Suppressor macrophage treated with lipopolysaccharide for 4 hours (primary cell): ENCODE measurements at regions not wholly inside any gene's neighbourhood (a gene's known extent, or its start where the extent isn't known, plus 50 kb on each side); places are given as distances from the start of the nearest gene placed in this dataset.
"Not testable (repeated sequence)": the region's sequence is repeated elsewhere in the genome, so short reads cannot be mapped to it uniquely, and the experiment has no call there.

Experiments used
- DNase-seq: peaks from one replicate; pipeline ENCODE4 v3.0.0-alpha.2; 2020

DNA sequence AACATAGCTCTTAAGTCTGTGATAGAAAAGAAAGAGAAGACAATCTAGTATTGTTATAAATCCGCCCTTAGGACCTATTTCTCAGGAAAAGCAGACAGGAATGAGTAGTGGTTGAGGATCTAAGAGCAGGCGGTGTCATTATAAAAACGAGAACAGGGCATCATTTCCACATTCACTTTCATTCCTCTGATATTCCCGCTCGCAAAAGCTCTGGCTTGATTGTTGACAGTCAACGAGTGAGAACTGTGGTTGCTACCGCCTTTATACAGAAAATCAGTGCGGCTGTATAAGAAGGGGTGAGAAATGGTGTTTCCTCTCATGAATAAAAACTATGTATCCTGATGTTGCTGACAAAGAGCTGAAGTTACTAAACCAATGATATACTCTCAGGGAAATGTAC is 1409.6 kb upstream of the WWC1 start:
- DNase-seq: no peak

DNA sequence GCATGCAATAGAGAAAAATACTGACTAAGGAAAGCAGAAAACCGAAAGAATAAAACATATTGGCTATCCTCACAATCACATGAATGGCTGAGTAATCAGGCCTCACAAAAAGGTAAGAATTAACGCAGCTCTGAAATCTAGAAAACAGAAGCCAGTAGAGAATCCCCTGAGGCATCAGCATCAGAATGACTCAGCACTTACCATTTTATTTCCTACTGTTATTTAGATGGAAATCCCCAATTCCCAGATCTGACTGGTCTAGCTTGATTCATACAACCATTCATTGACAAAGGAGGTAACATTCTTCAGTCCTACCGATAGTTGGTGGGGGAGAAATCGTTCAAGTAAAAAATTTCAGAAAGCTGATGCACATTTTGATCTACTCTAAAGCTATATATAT is 1408.4 kb upstream of the WWC1 start:
- DNase-seq: no peak

DNA sequence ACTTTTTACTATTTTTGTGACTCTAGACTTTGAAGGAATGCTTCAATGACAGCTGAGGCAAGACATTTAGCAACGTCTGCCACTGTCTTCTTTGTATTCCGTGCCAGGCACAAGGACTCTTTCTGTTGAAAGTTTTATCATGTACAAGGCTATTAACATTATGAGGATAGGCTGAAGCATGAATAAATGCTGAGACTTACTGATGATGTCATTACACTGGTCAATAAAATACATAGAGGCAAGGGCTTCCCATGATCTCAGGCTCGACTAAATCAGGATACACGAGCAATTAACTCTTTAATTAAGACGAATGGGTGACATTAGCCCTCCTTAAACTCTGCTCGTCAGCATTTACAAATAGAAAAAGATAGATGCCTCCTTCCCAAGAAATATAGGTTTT is 1393.3 kb upstream of the WWC1 start:
- DNase-seq: no peak

DNA sequence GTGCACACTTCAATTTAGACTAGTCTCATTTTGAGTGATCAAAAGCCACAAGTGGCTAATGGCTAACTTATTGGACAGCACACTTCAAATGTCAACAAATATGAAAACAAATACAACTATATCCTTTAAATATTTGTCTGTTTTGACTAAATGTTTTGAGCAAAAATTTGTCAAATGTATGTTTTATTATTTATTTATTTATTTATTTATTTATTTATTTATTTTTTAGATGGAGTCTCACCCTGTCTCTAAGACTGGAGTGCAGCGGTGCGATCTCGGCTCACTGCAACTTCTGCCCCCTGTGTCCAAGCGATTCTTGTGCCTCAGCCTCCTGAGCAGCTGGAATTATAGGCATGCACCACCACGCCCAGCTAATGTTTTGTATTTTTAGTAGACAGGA is 1392.1 kb upstream of the WWC1 start:
- DNase-seq: no peak

DNA sequence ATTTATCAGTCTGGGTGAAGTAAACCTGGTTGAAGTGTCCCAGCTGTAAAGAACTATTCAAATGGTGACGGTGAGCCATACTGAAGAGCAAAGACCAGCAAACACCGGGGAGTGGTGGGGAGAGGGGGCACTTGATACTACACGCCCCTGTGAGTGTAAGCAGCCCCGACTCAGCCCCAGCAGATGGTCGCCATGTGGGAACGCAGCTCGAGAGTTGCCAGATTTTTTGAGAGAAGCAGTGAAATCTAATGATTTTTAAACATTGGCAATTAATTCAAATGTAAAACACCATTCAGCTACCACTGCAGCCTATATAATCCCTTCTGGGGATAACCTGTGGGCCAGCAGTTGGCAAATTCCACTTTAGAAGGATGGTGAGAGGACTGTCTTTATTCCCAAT is 1386.9 kb upstream of the WWC1 start:
- no peak for DNase-seq

DNA sequence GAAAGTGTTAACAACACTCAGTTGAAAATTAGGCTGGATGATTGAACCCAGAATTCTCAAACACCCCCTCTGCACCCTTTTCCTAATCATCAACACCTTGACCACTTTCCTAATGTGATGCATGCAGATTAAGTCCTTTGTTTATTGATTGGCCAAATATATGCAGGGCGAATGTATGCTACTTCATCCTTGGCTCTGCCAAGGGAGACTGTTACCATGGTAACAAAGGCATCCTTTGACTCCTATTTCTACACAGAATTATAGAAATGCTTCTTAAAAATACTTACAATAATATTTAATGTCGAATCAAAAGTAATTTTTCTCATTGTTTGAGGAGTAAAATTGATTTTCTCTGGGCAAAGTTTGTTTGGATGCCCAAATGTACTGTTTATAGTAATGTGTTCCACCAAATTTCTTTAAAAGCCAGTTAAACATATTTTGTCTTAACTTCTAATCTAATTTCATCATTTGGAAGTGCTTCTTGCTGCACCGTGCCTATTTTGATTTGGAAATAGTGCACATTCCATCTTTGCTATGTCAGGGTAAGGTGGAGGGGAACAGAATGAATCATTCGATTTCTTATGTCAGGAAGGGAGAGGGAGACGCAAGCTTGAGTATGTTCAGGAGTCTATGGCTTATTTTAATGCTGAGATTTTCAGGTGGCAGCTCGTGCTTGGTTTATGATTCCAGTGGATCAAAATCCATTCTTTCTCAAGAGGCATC is 1384.3 kb upstream of the WWC1 start:
- DNase-seq: no peak

DNA sequence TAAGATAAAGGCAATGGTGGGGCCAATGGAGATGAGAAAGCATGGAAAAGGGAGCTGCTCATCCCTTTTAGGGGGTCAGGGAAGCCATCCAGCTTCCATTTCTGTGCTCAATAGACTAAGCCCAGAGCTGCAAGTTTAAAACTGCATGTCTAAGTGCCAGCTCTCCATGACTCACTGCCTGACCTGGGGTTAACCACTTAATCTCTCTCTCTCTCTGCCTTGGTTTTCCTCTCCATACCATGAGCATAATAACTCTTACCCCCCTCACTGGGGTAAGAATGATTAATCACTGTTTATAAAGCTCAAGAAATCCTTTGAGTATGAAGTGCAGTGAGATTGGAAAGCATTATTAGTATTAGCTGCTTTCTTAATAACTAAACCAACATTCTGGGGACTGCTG is 1382.4 kb upstream of the WWC1 start:
- DNase-seq: no peak

DNA sequence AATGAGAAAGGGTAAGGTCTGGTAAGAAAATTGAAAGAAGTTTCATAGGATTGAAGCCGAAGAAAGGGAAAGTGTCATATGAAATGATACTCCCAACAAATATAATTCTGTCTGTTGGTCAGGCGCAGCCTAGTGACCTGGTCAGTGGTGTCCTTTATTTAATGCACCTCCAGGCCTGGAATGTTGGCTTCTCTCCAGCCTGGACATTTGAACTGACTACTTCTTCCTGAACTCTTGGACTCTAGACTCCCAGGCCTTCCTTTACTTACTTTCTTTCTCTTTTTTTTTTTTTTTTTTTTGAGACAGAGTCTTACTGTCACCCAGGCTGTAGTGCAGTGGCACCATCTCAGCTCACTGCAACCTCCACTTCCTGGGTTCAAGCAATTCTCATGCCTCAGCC is 1381.5 kb upstream of the WWC1 start:
- DNase-seq: no peak

DNA sequence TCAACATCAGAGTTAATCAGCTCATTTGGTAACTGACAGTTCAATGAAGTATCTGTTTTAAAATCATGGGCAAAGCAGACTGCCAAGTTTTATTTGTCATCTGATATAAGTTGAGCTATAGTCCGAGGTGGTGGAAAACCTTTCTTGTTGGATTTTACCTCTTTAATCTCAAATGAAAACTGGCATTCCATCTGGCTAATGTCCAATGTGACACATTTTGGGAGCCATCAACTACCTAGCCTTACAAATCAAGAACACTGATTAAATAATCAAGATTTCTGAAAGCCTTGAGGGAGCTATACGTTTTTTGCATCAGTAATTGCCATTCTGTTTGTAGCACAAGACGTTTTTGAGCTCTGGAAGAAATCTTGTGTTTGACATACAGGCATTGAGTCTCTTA is 1380.5 kb upstream of the WWC1 start:
- DNase-seq: no peak

DNA sequence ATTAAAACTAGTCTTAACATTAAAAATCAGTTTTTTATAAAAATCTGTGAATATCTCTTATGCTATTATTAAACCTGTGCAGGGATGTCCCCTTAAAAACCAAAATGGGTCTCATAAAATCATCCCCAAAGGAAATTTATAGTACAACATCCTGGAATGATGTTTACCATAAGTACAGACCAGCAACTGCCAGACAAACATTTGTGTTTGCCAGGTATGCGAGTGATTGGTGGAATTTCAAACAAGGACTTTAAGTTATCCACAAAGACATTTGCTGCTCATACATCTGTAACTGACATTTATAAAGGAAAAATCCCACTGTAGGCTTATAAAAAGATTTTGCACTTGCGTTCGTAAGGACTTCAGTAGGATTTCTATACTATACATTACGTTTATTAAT is 1375.4 kb upstream of the WWC1 start:
- DNase-seq: no peak

DNA sequence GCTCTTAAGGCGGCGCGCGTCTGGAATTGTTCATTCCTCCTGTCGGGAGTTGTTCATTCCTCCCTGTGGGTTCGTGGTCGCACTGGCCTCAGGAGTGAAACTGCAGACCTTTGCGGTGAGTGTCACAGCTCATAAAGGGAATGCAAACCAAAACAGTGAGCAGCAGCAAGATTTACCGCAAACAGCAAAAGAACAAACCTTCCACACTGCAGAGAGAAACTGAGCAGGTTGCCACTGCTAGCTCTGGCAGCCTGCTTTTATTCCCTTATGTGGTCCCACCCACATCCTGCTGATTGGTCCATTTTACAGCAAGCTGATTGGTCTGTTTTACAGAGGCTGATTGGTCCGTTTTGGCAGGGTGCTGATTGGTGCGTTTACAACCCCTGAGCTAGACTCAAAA is 1365.3 kb upstream of the WWC1 start:
- no peak for DNase-seq

DNA sequence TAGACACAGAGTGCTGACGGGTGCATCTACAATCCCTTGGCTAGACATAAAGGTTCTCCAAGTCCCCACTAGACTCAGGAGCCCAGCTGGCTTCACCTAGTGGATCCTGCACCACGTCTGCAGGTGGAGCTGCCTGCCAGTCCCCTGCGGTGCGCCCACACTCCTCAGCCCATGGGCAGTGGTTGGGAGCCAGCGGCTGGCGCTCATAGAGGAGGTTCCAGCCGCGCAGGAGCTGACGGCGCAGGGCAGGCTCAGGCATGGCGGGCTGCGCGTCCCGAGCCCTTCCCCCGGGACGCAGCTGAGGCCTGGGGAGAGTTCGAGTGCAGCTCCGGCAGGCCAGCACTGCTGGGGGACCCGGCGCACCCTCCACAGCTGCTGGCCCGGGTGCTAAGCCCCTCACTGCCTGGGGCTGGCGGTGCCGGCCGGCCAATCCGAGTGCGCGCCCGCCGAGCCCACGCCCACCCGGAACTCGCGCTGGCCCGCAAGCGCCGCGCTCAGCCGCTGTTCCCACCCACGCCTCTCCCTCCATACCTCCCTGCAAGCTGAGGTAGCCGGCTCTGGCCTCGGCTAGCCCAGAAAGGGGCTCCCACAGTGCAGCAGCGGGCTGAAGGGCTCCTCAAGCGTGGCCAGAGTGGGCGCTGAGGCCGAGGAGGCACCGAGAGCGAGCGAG is 1364.5 kb upstream of the WWC1 start:
- DNase-seq: not testable (repeated sequence)

DNA sequence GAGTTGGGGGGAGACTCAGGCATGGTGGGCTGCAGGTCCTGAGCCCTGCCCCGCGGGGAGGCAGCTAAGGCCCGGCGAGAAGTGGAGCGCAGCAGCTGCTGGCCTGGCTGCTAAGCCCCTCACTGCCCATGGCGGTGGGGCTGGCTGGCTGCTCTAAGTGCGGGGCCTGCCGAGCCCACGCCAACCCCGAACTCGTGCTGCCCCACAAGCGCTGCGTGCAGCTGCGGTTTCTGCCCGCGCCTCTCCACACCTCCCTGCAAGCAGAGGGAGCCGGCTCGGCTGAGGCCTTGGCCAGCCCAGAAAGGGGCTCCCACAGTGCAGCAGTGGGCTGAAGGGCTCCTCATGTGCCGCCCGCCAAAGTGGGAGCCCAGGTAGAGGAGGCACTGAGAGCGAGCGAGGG is 1355.1 kb upstream of the WWC1 start:
- DNase-seq: no peak

DNA sequence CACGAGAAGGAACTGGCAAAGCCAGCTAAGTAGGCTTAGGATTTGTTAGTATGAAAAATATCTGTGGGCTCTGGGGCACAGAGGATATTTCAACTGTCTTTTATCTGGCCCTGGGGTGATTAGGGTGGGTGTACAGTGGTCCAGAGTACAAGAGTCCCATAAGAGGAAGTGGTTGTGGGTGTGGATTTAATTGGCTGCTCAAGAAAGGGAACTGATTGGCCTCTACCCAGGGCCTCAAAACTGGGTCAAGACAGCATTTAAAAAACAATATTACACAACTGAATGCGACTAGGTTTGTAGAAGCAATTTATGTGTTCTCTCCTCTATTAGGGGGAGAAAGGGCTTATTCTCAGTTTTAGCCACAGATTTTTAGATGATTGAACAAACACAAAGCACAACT is 1353.4 kb upstream of the WWC1 start:
- no peak for DNase-seq

DNA sequence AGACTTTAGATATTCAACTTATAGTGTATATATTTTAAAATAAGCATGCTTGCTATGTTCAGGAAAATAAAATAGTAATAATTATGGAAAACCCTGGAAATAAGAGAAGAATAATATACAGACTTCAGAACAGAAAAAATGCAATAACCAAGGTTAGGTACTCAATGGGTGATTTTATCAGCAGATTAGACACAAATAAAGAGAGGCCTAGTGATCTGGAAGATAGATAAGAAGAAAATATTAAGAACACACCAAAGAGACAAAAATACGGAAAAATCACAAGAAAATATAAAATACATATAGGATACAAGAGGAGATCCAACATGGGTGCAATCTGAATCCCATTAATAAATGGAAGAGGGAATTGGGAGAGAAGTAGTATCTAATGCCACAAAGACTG is 1348.5 kb upstream of the WWC1 start:
- no peak for DNase-seq

DNA sequence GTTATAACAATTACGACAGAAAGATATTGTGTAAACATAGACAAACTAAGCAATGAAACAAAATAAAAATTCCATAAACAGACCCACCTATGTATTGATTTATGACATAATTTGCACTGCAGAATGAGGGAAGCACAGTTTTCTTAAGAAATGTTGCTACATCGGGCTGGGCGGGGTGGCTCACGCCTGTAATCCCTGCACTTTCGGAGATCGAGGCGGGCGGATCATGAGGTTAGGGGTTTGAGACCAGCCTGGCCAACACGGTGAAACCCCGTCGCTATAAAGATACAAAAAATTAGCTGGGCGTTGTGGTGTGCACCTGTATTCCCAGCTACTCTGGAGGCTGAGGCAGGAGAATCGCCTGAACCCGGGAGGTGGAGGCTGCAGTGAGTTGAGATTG is 1344.4 kb upstream of the WWC1 start:
- no peak for DNase-seq

DNA sequence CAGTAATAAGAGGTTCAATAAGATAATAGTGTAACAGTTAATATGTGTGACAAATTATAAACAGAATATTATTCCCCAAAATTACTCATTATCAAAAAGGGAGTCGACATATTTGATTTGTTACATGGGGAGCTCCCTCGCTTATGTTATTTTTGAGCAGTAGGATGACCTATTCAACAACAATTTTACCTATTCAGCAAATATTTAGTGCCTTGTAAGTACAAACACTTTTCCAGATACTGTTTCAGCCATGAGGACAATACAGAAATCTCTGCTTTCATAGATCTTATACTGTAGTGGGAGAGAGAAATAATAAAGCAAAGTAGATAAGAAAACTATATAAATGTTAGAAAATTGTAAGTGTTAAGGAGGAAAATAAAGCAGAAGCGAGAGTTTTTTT is 1342.8 kb upstream of the WWC1 start:
- no peak for DNase-seq

DNA sequence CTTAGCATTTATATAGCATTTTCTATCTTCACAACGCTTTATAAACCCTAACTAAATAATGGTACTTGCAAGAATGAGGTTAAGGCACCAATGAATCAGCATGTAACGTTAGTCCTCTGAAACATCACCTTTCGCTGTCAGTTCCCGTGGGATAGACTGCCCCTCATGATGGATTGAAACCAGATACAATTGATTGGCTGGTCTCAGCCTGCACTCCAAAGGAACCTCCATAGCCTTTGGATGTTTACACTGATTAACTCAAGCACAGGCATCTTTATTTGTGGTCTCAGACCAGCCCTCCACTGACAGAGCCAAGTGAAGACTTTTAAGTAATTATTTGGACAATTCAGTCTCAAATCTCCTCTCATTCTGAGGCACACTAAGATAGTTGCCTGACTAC is 1339.4 kb upstream of the WWC1 start:
- DNase-seq: no peak

DNA sequence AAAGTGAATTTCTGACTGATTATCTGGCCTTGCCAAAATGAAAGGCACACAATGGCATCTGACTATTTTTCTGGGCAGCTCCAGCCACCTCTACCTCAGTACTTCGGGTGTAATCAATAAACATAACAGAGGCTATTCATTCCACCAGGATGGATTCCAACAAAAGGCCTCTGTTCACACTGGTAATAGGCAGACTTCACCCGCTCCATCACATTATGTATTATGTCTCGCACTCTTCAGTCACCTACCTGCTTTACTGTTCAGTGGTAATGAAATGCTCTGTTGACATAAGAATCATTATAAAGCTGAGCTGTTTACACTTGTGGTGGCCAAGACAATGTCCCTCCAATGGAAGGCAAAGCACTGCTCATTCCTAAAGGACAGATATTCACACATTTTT is 1333.7 kb upstream of the WWC1 start:
- no peak for DNase-seq

DNA sequence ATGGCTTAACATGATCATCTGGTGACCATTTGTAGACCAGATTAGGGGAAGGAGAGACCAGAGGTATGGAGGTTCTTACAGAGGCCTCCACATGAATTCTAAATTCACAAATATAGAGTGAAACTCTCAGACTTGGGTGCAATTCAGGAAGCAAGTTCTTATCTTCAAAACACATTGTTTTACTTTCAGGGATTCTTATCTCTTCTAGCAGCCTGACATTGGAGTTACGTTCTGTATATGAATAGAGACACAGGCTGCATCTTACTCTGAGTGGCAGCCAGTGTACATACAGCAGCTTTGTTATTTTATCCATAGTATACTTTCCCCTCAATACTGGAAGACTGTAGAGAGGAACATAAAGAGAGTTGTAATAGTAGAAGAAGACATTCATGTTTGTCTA is 1331.7 kb upstream of the WWC1 start:
- no peak for DNase-seq

DNA sequence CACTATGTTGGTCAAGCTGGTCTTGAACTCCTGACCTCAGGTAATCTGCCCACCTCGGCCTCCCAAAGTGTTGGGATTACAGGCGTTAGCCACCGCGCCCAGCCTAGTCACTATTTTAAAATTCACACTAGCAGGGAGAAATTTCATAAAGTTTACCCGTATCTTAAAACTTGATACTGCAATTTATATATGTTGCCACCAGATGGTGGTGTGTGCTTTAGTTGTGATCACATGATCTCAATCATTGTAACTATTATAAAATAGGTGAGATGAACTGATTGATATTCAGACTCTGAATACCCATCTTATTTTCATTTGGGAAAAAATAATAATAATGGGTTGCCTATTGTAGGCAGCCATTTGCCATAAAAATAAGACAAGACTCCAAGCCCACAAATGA is 1330.4 kb upstream of the WWC1 start:
- DNase-seq: no peak

DNA sequence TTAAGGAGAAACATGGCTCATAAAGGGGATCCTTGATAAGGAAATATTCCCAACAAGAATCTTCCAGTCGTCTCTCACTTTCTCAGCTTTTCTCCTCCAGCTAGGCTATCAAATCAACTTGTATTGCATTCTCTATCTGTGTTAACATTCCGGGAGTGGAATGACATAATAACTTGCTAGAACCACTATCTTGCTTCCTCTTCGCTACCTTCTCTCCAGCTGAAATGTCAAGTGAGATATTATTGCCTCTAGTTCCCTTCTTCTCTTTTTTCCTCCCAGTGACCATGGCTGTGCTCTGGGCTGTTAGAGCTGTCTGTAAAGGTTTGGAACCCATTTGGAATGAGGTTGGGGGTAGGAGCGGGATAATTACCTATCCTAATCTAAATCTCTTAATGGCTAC is 1329.5 kb upstream of the WWC1 start:
- DNase-seq: no peak

DNA sequence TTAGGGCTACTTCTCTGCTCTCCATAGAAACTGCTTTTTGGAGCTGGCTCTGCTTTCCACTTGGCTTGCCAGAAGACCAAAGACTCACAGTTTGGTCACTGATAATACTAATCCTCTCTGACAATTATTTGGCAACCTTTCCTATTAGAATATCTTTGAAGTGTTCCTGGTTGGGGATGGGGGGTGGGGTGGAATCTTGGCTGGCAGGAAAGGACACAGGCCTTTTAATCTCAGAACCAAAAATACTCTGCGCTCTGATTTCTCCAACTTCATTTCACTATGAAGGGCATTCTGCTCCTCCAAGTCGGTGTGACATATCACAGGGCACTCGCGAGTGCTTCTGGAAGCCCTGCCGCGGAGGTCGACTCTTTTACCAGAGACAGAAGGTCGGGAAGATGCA is 1329.0 kb upstream of the WWC1 start:
- no peak for DNase-seq

DNA sequence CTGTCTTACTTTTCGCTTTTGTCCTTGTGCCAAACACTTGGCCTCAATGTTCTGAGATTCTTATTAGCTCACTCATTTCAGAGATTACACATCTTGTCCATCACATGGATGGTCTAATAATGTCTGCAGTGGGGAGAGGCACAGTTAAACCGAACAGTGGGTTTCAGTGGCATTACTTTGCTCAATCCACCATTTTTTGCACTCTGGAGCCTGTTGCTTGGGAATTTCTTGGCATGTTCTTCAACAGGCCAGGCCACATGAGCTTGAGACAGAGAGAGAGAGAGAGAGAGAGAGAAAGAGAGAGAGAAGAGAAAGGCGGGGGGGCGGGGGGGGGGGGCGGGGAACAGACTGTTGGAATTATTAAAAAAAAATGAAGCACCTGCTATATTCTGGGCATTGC is 1327.8 kb upstream of the WWC1 start:
- no peak for DNase-seq

DNA sequence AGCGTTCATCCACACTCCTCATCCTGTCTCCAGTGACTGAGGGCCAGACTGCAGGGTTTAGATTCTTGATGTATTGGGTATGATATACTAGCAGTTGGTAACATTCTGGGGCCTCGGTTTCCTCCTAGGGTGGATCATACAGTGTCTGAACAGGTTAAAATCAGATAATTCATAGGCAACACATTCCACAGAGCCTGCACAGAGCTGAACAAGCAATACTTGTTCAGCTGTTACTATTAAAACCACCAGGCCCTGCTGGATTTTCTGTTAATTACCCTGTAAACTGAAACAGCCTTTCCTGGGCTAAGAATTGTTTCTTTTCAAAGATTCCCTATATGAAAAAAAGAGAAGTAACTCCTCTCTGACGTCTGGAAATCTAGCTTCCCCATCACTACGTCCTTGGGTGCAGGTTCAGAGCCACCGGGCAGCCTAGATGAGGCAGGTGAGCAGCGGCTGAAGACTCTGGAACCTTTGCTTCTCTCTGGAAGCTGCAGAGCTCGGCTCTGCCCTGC is 1313.5 kb upstream of the WWC1 start:
- DNase-seq: no peak
